Esophagus muscularis mucosa (tissue), 4 donors: ENCODE measurements at regions not wholly inside any gene's neighbourhood (a gene's known extent, or its start where the extent isn't known, plus 50 kb on each side); places are given as distances from the start of the nearest gene placed in this dataset.
A peak's percentile ranks its signal among the peaks of the same experiment; 100 is the strongest.

Source experiments
- DNase-seq: peaks from one replicate; pipeline ENCODE4 v3.0.0-alpha.2; 2017; ENCODE audit errors: extremely low spot score
- H3K27ac ChIP-seq, 4 donors: fragments of 200-600 bp; sonication (generic); replicated peaks in 1 of 4; 1 replicate in 3 of 4; 2 replicates in 1 of 4; pipeline ENCODE4 v1.5.1; 2016 to 2019; ENCODE audit warnings: mild to moderate bottlenecking in 1 of 4
- H3K27me3 ChIP-seq, 4 donors: fragments of 200-600 bp; sonication (generic); one replicate each; pipeline versions ENCODE4 v1.5.1 to v1.6.0; 2016 to 2019
- H3K36me3 ChIP-seq, 4 donors: fragments of 200-600 bp; sonication (generic); one replicate each; pipeline ENCODE4 v1.5.1; 2016 to 2019
- H3K4me1 ChIP-seq, 4 donors: fragments of 200-600 bp; sonication (generic); one replicate each; pipeline ENCODE4 v1.5.1; 2016 to 2019
- H3K4me3 ChIP-seq, 4 donors: fragments of 200-600 bp; sonication (generic); 1 replicate in 2 of 4; 2 replicates in 2 of 4; pipeline ENCODE4 v1.5.1; 2016 to 2019; ENCODE audit warnings: mild to moderate bottlenecking in 4 of 4, moderate library complexity in 1 of 4
- H3K9me3 ChIP-seq, 4 donors: fragments of 200-600 bp; sonication (generic); 1 replicate in 3 of 4; 2 replicates in 1 of 4; pipeline ENCODE4 v1.5.1; 2016 to 2019
- CTCF ChIP-seq, 3 experiments: fragments of 200-600 bp in 2 of 3; fragments of 450-650 bp in 1 of 3; sonication (generic) in 2 of 3; IDR thresholded peaks; one replicate each; pipeline ENCODE4 v1.5.1; 2017 to 2019; ENCODE audit warnings: antibody characterized with exemption in 3 of 3, mild to moderate bottlenecking in 2 of 3, moderate library complexity in 1 of 3
- EP300 ChIP-seq: sonication (generic); formaldehyde crosslinking; IDR thresholded peaks from one replicate; pipeline ENCODE4 v1.6.1; 2017; ENCODE audit warnings: antibody characterized with exemption
- POLR2A ChIP-seq: fragments of 450-650 bp; IDR thresholded peaks from one replicate; pipeline ENCODE4 v1.6.1; 2017; ENCODE audit warnings: antibody characterized with exemption, moderate library complexity, mild to moderate bottlenecking, low read depth
- POLR2AphosphoS5 ChIP-seq, 2 donors: sonication (generic); formaldehyde crosslinking; IDR thresholded peaks; one replicate each; pipeline ENCODE4 v1.6.1; 2017; ENCODE audit warnings: antibody characterized with exemption in 2 of 2
- WGBS: methylation state at CpG from one replicate; pipeline ENCODE4 v1.1.5; 2018; 5-methylcytosine and 5-hydroxymethylcytosine counted together
- intact Hi-C: fragments of 100-400 bp; cut with DNase I; formaldehyde crosslinking; loops from one replicate; pipeline ENCODE4 v1.15.1; 2023

GRCh38 chr3:124300416-124300815 is 308.5 kb upstream of the ROPN1 start:
- H3K27ac ChIP-seq = no peak overlapping the region
- WGBS = 93% methylated on average over 4 of the region's 4 CpGs

GRCh38 chr3:124303305-124303910 is 311.5 kb upstream of the ROPN1 start:
- Histone ChIP-seq H3K27me3 (no peaks in the 10 kb centered on the region), H3K4me1 (peaks cover 0 to 6% (median 0%) of the 10 kb centered on the region in 4 donors), H3K36me3 (no peaks in the 10 kb centered on the region), H3K9me3 (peaks cover 0 to 13% (median 9%) of the 10 kb centered on the region in 4 donors), H3K27ac (no peak overlapping the region), H3K4me3 (no peak overlapping the region)
- DNase-seq = peak; percentile 12
- intact Hi-C loops = no loop called here
- 94% methylated on average over 5 of the region's 5 CpGs for WGBS
- TF ChIP-seq POLR2A (no peak), POLR2AphosphoS5 (IDR thresholded peaks at IDR 0.05) (no peak), EP300 (no peak), CTCF (IDR thresholded peaks at IDR 0.05) (no peak)

More at GRCh38 chr3:124300416-124300815, 308.5 kb upstream of the ROPN1 start:
- no peaks in the 10 kb centered on the region for H3K27me3 ChIP-seq
- H3K4me1 ChIP-seq = peaks cover 0 to 22% (median 8%) of the 10 kb centered on the region in 4 donors
- intact Hi-C loops = no loop called here
- no peak overlapping the region for H3K4me3 ChIP-seq
- DNase-seq = peak; percentile 62
- H3K36me3 ChIP-seq = no peaks in the 10 kb centered on the region
- no peaks in the 10 kb centered on the region for H3K9me3 ChIP-seq
- TF ChIP-seq POLR2A (no peak), CTCF (IDR thresholded peaks at IDR 0.05) (no peak)

- intact Hi-C loops = no loop called here
- H3K4me3 ChIP-seq = no peak overlapping the region
These were observed 314.7 kb upstream of the ROPN1 start for GRCh38 chr3:124306665-124307064.

GRCh38 chr3:124313621-124314020 is 321.7 kb upstream of the ROPN1 start:
- intact Hi-C loops = no loop called here
- peak; percentile 50 for DNase-seq
- TF ChIP-seq POLR2AphosphoS5 (IDR thresholded peaks at IDR 0.05) = no peak
- TF ChIP-seq EP300 = no peak
- TF ChIP-seq POLR2A = no peak
- TF ChIP-seq CTCF (IDR thresholded peaks at IDR 0.05) = no peak
- Histone ChIP-seq H3K4me1 (peaks cover 0 to 4% (median 0%) of the 10 kb centered on the region in 4 donors), H3K4me3 (no peak overlapping the region), H3K27ac (no peak overlapping the region), H3K36me3 (no peaks in the 10 kb centered on the region), H3K9me3 (no peaks in the 10 kb centered on the region), H3K27me3 (no peaks in the 10 kb centered on the region)
- 91% methylated on average over 3 of the region's 3 CpGs for WGBS

More at GRCh38 chr3:124306665-124307064, 314.7 kb upstream of the ROPN1 start:
- no peaks in the 10 kb centered on the region for H3K36me3 ChIP-seq
- no peak for TF ChIP-seq POLR2A
- no peak for TF ChIP-seq POLR2AphosphoS5 (IDR thresholded peaks at IDR 0.05)
- no peak for TF ChIP-seq EP300
- TF ChIP-seq CTCF (IDR thresholded peaks at IDR 0.05) = no peak
- H3K4me1 ChIP-seq = no peaks in the 10 kb centered on the region
- peaks cover 0 to 13% (median 9%) of the 10 kb centered on the region in 4 donors for H3K9me3 ChIP-seq
- H3K27ac ChIP-seq = no peak overlapping the region
- DNase-seq = no peak
- H3K27me3 ChIP-seq = no peaks in the 10 kb centered on the region
